ENCODE measurements at regions not wholly inside any gene's neighbourhood (a gene's known extent, or its start where the extent isn't known, plus 50 kb on each side); places are given as distances from the start of the nearest gene placed in this dataset.

GRCh38 chr4:164304101-164304639 is 449.8 kb upstream of the SMIM31 start:
- Mint-ChIP-seq H3K36me3 (ENCODE audit: insufficient read depth) (no peaks in the 10 kb centered on the region), H3K4me1 (ENCODE audit: low read depth) (peaks cover 2% of the 10 kb centered on the region), H3K4me3 (ENCODE audit: low read depth) (no peak overlapping the region), H3K27me3 (no peaks in the 10 kb centered on the region), H3K9me3 (ENCODE audit: low read depth) (no peaks in the 10 kb centered on the region), H3K27ac (no peak overlapping the region)
- TF ChIP-seq CTCF (IDR thresholded peaks at IDR 0.05; ENCODE audit: unreplicated experiment): no peak
- DNase-seq (ENCODE audit: low spot score, unreplicated experiment): no peak

GRCh38 chr4:164304861-164305260 is 449.1 kb upstream of the SMIM31 start:
- peaks cover 2% of the 10 kb centered on the region for H3K4me1 Mint-ChIP-seq (ENCODE audit: low read depth)
- DNase-seq (ENCODE audit: low spot score, unreplicated experiment): no peak
- H3K27ac Mint-ChIP-seq: no peak overlapping the region
- H3K9me3 Mint-ChIP-seq (ENCODE audit: low read depth): no peaks in the 10 kb centered on the region
- H3K27me3 Mint-ChIP-seq: no peaks in the 10 kb centered on the region
- no peaks in the 10 kb centered on the region for H3K36me3 Mint-ChIP-seq (ENCODE audit: insufficient read depth)
- H3K4me3 Mint-ChIP-seq (ENCODE audit: low read depth): no peak overlapping the region
- no peak for TF ChIP-seq CTCF (IDR thresholded peaks at IDR 0.05; ENCODE audit: unreplicated experiment)

GRCh38 chr4:164307262-164307661 is 446.7 kb upstream of the SMIM31 start:
- H3K27me3 Mint-ChIP-seq: no peaks in the 10 kb centered on the region
- H3K4me1 Mint-ChIP-seq (ENCODE audit: low read depth): peaks cover 2% of the 10 kb centered on the region
- no peaks in the 10 kb centered on the region for H3K36me3 Mint-ChIP-seq (ENCODE audit: insufficient read depth)
- H3K4me3 Mint-ChIP-seq (ENCODE audit: low read depth): no peak overlapping the region
- DNase-seq (ENCODE audit: low spot score, unreplicated experiment): no peak
- H3K9me3 Mint-ChIP-seq (ENCODE audit: low read depth): no peaks in the 10 kb centered on the region
- TF ChIP-seq CTCF (IDR thresholded peaks at IDR 0.05; ENCODE audit: unreplicated experiment): no peak
- no peak overlapping the region for H3K27ac Mint-ChIP-seq

- TF ChIP-seq CTCF (IDR thresholded peaks at IDR 0.05; ENCODE audit: unreplicated experiment): no peak
- no peak for DNase-seq (ENCODE audit: low spot score, unreplicated experiment)
- Mint-ChIP-seq H3K4me1 (ENCODE audit: low read depth) (peaks cover 2% of the 10 kb centered on the region), H3K9me3 (ENCODE audit: low read depth) (no peaks in the 10 kb centered on the region), H3K27ac (no peak overlapping the region), H3K36me3 (ENCODE audit: insufficient read depth) (no peaks in the 10 kb centered on the region), H3K4me3 (ENCODE audit: low read depth) (no peak overlapping the region), H3K27me3 (no peaks in the 10 kb centered on the region)
These were observed 441.3 kb upstream of the SMIM31 start for GRCh38 chr4:164312671-164313070.

- H3K27ac Mint-ChIP-seq: no peak overlapping the region
- H3K36me3 Mint-ChIP-seq (ENCODE audit: insufficient read depth): no peaks in the 10 kb centered on the region
- H3K4me1 Mint-ChIP-seq (ENCODE audit: low read depth): peaks cover 2% of the 10 kb centered on the region
- no peak overlapping the region for H3K4me3 Mint-ChIP-seq (ENCODE audit: low read depth)
- H3K9me3 Mint-ChIP-seq (ENCODE audit: low read depth): no peaks in the 10 kb centered on the region
- no peaks in the 10 kb centered on the region for H3K27me3 Mint-ChIP-seq
- TF ChIP-seq CTCF (IDR thresholded peaks at IDR 0.05; ENCODE audit: unreplicated experiment): no peak
- DNase-seq (ENCODE audit: low spot score, unreplicated experiment): no peak
These were observed 440.1 kb upstream of the SMIM31 start for GRCh38 chr4:164313853-164314252.
